NCI-H69 (cell line): ENCODE measurements at regions not wholly inside any gene's neighbourhood (a gene's known extent, or its start where the extent isn't known, plus 50 kb on each side); places are given as distances from the start of the nearest gene placed in this dataset.

Experiments
- DNase-seq: peaks from one replicate; lab custom pipeline; 2025; lab: John Stamatoyannopoulos, UW

DNA sequence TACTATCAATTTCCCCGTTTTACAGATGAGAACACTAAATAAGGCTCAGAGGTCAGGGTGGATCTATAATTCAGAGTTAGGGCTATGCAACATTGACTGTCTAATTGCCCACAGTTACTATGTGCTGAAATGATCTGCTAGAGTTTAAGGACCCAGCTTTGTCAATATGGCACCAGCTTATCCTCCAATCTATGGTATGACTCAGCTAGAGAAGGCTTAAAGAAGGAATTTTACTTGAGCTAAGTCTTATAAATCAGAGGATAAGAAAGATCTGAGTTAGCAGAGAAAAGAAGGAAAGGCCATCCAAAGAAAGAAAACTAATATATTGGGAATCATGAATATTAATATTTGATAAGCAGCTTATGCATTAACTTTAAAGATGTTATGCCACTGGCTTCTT lies 78.1 kb downstream of the ASB9 start:
- DNase-seq = no peak

DNA sequence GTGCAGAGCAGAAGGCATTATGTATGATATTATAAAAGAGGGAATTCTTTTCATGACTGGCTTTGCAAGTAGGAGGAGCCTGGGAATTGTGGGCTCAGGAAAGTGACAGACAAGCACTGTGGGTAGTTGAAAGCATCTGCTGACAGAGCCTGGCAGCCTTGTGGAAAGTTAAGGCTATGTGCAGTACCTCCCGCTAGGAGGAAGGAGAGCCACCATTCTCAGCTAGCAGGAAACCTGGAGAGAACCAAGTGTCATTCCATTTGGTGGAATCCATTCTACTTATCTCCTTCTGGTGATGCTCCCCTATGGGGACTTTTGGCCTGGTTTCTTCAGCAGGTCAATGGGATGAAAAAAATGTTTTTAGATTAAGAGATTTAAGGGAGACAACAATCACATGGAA lies 81.8 kb downstream of the ASB9 start:
- no peak for DNase-seq

DNA sequence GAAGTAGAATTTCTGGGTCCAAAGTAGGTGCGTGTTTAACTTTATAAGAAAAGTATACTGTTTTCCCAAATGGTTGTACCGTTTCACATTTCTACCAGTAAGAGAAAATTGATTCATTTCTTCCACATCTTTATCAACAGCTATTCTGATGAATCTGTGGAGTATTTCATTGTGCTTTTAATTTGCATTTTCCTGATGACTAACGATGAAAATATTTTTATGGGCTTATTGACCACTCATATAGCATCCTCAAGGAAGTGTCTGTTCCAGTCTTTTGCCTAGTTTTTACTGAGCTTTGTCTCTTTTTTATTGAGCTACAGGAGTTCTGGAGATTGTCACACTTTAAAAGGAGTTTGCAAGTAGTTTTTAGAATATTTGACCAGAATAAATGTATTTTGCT lies 92.6 kb downstream of the ASB9 start:
- no peak for DNase-seq

DNA sequence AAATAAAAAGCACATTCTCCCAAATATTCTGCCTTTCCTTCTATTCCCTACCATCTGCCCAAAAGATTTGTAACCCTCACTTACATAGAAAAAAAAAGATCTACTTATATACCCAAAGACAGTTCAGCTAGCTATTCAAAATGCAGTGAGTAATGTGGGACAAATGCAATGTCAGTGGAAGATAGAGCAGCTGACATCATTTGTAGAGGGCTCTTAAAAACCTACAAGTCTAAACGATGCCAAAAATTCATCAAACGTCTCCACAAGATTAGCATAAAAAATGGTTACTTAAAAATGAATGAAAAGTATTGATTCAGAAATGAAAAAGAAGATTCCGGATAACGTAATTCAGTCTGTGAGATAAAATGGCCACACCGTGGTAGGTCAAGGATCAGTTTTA lies 96.5 kb downstream of the ASB9 start:
- DNase-seq = no peak

DNA sequence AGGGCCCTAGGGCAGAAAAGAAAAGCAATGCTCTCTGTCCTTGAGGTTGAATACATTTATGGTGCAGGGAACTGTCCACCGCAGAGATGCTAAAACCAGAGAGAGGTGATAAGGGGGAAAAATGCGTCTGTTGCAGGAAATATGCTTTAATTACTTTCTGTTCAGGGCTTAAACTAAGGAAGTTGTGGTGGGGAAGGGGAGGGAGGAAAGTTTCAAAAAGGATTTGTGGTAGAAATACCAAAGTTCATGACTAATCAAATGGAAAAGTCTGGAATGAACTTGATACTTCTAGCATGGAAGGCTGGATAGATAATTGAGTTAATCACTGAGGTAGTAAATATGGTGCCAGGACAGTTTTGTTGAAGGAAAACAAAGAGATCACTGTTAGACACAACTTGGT lies 99.0 kb downstream of the ASB9 start:
- DNase-seq = no peak

DNA sequence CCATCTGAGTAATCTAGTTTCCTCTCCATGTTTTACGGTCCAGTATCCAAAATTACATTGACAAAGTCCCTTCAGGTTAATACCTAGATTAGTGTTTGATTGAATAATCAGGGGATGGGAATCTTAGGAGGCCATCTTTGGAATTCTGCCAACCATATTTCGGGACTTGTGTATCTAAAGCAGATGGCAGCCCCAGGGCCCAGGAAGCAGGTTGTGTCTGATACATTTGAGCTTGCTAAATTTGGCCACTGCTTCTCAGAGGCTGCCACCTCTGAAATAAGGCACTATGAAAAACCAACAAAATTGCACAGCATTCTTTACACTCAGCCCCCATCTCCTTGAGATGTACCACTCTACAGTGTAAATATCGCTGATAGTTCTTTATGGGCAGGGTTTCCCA lies 102.1 kb downstream of the ASB9 start:
- DNase-seq = peak; percentile 25

DNA sequence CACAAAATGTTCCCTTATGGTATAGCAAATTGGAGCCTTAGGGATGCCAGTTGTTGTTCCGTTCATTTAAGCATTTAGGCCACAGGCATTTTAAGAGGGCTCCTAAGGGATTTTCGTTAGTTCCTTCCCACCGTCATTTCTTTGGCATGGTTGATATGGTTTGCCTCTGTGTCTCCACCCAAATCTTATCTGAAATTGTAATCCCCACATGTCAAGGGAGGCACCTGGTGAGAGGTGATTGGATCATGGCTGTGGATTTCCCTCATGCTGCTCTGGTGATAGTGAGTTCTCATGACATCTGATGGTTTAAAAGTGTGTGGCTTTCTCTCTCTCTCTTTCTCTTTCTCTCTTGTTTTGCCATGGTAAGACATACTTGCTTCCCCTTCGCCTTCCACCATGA lies 104.1 kb downstream of the ASB9 start:
- DNase-seq = no peak

DNA sequence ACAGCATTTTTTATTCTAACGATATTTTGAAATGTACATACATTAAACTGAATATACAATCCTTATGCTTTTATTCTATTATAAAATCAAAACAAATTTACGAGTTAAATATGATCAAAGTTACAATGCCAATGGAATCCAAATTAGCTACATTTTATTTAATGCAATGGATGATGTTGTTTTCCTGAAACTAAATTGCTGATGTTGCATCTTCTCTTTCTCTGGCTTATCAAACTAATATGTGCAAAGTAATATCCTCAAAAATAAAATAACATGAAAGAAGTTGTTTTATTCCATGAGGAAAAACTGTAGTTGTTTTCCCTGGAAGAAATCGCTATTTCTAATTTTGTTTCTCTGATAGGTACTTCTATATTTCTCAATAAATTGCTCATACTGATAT lies 106.8 kb downstream of the ASB9 start:
- DNase-seq = no peak

DNA sequence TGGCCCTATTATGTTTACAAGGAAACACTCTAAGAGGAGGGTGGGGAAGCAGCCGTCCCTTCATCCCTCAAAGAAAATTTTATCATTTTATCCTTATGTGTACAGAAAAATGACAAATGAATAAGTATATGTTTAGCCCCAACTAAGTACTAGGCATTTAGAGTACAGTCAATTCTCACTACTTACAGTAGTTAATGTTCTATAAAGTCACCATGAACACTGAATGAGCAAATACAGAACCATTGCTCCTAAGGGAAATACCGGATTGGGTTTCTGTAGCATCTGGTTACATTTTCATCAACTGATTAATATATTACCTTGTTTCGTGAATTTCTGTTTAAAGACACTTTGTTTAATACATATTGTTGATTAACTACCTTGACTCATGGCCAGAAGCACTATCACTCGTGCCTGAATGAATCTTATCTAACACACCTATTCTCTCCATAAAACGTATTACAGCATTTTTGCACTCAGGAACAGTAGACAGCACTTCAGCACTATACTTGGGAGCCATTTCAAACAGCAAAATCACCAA lies 109.3 kb downstream of the ASB9 start:
- no peak for DNase-seq

DNA sequence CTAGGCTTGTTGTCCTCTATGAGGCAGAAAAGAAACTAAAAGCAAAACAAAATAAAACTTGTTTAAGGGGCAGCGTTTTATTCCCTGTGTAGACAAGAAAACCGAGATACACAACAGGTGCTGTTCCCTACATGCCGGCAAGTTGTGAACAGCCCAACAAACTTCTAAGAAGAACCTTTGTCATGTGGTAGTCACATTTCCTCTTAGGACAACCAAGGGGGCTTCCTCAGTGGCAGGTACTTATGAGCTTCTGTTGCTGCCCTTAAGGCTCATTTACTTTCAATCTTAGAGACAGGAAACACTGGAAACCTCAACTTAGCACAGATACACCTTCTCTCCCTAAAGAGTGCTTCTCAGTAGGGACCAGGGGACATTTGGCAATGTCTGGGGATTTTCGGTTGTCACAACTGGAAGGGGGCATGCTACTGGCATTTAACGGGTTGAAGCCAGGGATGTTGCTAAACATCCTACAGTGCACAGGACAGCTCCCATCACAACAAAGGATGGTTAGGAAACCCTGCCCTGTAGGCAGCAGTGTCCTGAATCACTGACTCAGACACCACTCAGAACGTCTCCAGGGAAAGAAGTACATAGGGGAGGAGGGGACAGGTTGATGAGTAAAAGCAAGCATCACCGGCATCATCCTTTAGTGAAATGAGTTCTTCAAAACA lies 111.0 kb downstream of the ASB9 start:
- no peak for DNase-seq

DNA sequence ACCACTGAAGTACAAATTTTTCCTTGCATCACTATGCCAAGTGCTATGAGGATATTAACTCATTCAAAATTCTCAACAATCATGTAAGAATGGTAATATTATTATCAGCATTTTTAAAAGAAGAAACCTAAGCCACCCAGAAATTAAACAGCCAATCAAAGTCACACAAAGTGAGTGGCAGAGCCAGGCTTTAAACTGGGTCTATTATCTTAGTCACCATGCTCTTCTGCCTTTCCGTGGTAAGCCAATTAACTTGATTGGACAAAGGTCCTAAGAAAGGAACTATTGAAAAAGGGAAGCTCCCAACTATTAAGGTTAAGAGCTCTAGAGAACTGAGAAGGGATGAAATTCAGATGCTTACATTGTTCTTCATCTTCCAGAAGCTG lies 111.5 kb downstream of the ASB9 start:
- no peak for DNase-seq

DNA sequence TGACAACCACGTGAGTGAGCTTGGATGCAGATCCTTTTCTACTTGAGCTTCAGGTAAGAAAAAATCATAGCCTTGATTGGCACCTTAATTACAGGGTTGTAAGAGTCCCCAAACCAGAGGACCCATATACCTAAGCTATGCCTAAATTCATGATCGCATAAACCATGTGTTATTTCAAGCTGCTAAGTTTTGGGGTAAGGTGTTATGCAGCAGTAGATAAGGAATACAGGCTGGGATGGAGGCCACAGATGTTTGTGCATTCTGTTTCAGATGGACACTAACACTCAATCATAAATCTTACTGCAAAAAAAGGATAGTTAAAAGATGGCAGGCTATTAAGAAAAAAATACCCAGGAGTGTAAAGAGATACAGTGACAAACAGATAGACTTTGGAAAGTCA lies 112.3 kb downstream of the ASB9 start:
- no peak for DNase-seq

DNA sequence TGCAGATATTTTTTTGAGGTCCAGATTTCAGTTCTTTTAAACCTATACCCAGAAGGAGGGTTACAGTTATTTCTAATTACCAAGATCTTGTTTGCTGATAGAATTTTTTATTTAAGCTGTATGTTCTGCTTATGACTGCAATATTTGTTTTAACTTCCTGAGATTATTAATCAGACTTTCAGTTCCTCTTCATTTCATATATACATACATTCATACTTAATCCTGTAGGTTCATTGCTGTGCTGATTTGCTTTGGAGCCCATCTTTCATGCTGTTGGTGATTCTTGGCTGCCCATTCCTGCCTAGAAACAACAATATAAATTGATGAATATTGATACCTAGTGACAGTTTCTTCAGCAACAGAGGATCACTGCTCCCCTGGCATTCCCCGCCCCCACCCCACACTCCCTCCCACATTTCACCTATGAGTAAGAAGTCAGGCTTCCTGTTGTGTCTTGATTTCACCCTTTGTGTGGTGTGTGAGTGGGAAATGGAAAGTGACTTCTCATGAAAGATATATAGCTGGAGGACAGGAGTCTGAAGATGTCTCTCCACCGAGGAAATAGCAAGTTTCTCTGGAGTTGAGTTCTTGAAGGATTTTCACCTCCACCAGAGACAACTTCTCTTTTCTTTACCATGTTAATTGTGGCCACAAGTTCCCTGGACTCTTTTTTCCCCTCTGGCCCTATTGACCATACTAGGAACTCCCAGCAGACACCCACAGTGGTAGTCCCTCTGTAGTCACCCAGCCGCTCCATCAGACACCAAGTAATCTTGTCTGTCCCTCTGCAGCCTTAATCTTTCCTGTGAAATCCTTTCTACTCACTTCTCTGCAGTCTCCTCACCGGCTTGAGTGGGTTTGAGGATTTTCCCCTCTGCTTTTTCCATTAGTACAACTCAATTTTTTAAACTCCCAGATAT lies 118.4 kb downstream of the ASB9 start:
- peak; percentile 1 for DNase-seq

DNA sequence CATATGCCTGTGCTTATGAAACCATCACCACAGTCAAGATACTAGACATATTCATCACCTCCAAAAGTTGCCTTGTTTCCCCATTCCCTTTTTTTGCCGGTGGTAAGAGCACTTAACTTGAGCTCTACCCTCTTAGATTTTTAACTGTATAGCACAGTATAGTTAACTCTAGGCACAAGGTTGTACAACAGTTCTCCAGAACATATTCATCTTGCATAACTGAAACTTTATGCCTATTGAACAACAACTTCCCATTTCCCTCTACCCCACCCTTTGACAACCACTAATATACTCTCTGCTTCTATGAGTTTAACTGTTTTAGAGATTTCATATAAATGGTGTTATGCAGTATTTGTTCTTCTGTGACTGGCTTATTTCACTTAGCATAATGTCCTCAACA lies 119.3 kb downstream of the ASB9 start:
- DNase-seq = no peak

DNA sequence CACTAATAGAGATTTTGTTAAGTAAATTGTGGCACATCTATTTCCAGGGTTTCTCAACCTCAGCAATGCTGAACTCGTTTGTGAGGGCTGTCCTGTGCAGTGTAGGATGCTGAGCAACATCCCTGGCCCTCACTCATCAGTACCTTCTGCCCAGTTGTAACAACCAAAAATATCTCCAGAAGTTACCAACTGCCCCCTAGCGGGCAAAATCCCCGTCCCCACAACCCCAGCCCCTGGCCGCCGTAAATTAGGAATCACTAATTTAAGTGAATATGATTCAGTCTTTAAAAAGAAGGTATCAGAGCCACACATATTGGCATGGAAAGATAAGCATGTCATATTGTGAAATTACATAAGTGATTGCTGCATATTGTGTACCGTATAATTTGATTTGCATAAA lies 123.4 kb downstream of the ASB9 start:
- DNase-seq = peak; percentile 41

DNA sequence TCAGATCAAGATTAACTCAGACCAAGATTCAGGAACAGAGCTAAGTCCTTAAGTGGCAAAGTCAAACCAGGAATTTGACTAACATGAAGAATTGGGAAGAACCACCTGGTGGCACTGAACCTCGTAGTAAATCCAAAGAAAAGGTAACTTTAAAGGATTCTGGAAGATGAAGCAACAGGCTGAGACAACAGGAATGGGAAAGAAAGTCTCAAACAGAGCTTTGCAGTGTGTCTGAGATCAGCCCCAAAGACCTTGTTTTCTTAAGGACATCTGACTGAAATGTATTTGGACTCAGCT lies 126.1 kb downstream of the ASB9 start:
- DNase-seq = no peak

DNA sequence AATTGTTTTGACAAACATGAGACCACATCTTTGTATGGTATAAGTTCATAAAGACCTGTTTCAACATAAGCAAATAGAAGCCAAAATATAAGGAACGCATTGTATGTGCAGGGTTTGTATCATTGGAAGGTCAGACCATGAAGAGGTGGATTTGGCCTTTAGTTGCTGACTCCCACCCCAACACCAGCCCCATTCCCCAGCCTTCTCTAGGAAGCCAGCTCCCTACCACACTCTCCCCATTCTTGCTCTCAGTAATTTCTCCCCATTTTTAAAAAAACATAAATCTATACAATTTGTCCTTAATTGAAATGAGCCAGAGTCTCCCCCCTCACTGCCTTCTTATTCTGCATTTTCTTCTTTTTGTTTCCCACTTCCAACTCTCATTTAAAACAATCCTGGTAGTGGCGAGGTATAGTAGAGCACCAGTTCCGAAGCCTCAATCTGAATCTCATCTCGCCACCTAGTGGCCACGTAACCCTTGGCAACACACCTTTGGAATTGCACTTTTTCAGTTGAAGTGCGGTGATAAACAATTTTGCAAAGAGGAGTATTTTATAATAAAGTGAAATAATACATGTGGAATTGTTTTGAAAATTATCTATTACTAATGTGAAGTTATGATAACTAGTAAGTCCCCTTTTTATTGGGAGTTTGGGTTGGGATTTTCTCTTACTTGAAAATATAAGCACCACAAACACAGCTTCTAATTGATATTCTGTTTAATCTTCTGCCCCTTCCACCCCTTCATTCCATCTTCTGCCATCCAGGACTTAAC lies 126.6 kb downstream of the ASB9 start:
- peak; percentile 58 for DNase-seq

DNA sequence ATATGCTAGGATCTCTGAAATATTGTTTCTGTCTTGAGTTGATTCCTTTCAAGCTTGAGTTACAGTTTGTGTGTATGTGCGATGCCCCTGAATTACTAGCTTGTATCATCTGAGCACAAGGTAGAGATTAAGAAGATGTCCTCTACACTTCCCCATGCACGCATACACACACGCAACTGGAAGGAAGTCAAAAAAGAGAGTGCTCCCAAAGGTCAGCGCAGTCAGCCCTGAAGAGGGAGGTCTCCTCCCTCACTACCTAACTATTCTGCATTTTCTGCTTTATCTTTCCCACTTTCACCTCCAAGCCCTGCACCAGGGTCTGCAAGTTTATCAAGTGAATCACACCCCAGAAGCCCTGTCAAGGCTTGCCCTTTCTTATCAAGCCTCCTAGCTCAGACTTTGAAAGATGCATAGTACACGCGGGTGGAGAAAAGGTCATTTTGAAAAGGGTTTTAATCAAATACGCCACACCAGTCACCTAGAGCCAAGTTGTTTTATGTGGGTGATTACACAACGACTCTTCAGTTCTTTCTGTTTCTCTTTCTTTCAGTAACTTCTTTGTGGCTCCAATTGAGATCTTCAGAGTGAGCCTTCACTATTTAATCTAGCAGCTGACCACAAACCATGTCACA lies 127.7 kb downstream of the ASB9 start:
- DNase-seq = no peak

DNA sequence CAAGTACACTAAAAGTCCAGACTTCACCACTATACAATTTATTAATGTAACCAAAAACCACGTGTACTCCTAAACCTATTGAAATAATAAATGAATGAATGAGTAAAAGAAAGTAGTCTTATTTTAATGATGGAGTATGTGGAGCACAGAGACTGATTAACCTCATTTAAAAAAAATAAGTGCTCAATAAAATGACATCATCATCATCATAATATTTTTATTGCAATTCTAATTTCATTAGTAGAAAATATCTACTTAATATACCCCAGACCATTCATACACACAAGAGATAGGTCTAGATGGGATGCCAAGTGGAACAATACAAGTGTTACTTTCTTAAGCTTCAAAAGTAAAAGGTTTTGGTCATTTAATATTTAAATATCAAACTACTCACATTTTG lies 133.1 kb downstream of the ASB9 start:
- no peak for DNase-seq

DNA sequence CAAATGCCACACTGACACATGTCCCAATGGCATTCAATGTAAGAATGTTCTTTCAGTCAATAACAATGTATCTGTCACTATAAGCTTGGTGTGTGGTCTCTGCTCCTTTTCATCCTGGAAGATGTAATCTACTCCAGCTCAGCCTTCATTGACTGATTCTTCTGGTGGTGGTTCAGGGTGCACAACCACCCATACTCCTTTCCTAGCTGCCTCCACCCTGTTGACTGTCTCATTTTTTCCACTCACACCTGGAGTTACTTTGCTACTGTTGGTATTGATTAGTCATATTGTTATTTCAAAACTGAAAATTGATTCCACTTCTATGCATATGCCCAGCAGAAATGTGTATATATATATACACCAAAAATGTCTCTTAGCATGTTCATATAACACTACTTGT lies 140.5 kb downstream of the ASB9 start:
- DNase-seq = no peak

DNA sequence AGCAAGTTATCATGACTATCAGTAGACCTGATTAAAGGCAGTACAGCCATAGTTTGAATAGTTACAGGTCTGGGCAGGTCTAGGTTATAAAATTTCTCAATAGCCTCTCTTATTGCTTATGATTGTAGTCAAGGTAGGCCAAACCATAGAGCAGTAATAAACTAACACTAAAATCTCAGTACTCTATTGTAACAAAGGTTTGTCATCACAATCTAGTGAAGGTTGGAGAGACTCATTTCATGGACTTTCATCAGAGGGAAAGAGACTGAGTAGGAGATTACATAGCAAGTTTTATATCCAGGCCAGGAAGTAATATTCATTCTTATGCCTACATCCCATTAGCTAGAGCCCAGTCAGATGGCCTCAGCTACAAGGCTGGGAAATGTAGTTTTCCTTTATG lies 141.0 kb downstream of the ASB9 start:
- DNase-seq = no peak

DNA sequence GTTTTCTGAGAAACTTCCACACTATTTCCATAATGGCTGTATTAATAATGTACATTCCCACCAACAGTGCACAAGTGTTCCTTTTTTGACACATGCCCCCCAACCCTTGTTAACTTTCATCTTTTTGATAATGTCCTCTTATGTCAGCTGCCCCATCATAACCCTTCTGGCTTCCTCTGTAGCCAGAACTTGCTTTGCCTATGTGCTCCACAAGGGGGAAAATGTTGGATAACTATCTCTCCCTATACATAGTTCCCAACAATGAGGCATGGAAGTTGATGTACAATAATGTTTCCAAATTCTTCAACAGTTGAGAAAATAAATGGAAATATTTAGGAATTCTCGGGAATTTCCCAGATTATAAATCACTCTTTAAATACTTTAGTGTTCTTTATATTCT lies 142.9 kb downstream of the ASB9 start:
- no peak for DNase-seq
